HL-60 (cell line): ENCODE measurements at regions not wholly inside any gene's neighbourhood (a gene's known extent, or its start where the extent isn't known, plus 50 kb on each side); places are given as distances from the start of the nearest gene placed in this dataset.

Experiments used
- CTCF ChIP-seq: IDR thresholded peaks from one replicate; pipeline ENCODE4 v1.5.1; 2011; ENCODE audit warnings: low read length, control low read depth, inconsistent platforms; ENCODE audit not compliant: insufficient read depth
- POLR2AphosphoS5 ChIP-seq: IDR thresholded peaks from 2 replicates; pipeline ENCODE4 v1.6.1; 2012; ENCODE audit warnings: low read depth
- REST ChIP-seq: IDR thresholded peaks from 2 replicates; pipeline ENCODE4 v1.6.1; 2012; ENCODE audit warnings: low read depth; ENCODE audit not compliant: insufficient replicate concordance

GRCh38 chr7:46651561-46652088, 730.6 kb upstream of the IGFBP3 start:
- TF ChIP-seq CTCF = no peak
- no peak for TF ChIP-seq POLR2AphosphoS5
- no peak for TF ChIP-seq REST
